ENCODE measurements at regions not wholly inside any gene's neighbourhood (a gene's known extent, or its start where the extent isn't known, plus 50 kb on each side); places are given as distances from the start of the nearest gene placed in this dataset.

- TF ChIP-seq CTCF (IDR thresholded peaks at IDR 0.05) (no peak), POLR2A (IDR thresholded peaks at IDR 0.05) (no peak)
These were observed 415.3 kb downstream of the RPS24 start for GRCh38 chr10:78448994-78449418.

All from testis (tissue), 2 donors.